ENCODE measurements at regions not wholly inside any gene's neighbourhood (a gene's known extent, or its start where the extent isn't known, plus 50 kb on each side); places are given as distances from the start of the nearest gene placed in this dataset.

DNA sequence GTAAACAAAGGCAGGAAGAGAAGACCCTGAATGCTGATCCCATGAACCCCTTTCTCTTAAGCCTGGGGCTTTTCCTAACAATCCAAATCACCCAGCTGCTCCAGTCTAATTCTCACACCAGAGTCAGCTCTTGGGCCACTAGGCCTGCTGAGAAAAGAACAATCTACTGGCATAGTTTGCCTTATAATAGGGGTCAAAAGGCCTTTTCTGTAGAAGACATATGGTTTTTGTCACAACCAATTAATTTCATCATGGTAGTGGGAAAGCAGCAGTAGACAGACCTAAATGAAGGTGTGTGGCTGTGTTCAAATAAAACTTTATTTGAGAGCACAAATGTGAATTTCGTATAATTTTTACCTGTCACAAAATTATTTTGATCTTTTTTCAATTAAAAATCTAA lies 994.7 kb upstream of the EPHA7 start:
- Mint-ChIP-seq H3K9me3 (peaks cover 6 to 7% of the 10 kb centered on the region in 2 donors), H3K4me3 (no peak overlapping the region), H3K27me3 (no peaks in the 10 kb centered on the region), H3K4me1 (no peaks in the 10 kb centered on the region), H3K27ac (no peak overlapping the region)
- DNase-seq (no peak), ATAC-seq (no peak)

GRCh38 chr6:94401311-94401710 lies 982.0 kb upstream of the EPHA7 start:
- no peak for DNase-seq
- no peak overlapping the region for H3K27ac Mint-ChIP-seq
- H3K4me1 Mint-ChIP-seq = no peaks in the 10 kb centered on the region
- ATAC-seq = no peak
- no peak overlapping the region for H3K4me3 Mint-ChIP-seq
- peaks cover 0 to 5% of the 10 kb centered on the region in 2 donors for H3K9me3 Mint-ChIP-seq
- no peaks in the 10 kb centered on the region for H3K27me3 Mint-ChIP-seq

DNA sequence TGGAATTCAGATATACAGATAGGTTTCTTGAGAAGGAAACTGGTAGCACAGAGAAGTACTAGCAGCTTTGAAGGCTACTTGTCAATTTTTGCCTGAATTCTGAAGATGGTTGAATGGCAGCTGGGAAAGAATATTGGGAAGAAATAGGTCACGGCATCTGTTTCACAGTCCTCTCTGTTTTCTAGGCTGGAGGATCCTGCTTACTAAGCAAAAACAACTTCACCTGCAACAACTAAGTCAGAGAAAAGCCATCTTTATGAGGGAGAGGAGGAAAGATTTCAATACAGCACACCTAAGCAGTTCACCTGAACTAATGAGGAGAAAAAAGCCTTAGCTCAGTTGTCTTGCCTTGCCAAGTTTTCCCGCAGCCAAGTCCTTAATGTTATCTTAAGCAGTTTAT lies 975.5 kb upstream of the EPHA7 start:
- no peaks in the 10 kb centered on the region for H3K9me3 Mint-ChIP-seq
- DNase-seq = no peak
- H3K27me3 Mint-ChIP-seq = no peaks in the 10 kb centered on the region
- no peak overlapping the region for H3K4me3 Mint-ChIP-seq
- no peak for ATAC-seq
- H3K27ac Mint-ChIP-seq = no peak overlapping the region
- no peaks in the 10 kb centered on the region for H3K4me1 Mint-ChIP-seq

DNA sequence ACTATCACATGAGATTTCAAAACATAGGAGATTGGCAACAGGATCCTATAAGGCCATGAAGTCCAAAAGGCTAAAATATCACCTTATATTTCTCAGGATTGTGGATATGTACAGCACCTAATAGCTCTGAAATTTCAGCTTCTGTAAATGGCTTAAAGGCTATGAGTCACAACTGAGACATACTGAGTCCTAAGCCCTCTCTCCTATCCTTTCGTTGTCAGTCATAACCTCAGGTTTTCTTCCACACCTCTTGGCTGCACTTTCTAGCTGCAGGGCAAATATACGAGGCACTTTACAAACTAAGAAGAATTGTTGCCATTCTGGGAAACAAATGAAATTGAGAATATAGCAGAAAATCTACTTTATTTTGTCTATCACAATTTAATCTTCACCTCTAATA lies 969.9 kb upstream of the EPHA7 start:
- Mint-ChIP-seq H3K4me1 (no peaks in the 10 kb centered on the region), H3K9me3 (no peaks in the 10 kb centered on the region), H3K4me3 (no peak overlapping the region), H3K27ac (no peak overlapping the region), H3K27me3 (no peaks in the 10 kb centered on the region)
- DNase-seq = no peak
- ATAC-seq = no peak

- Mint-ChIP-seq H3K9me3 (no peaks in the 10 kb centered on the region), H3K27me3 (no peaks in the 10 kb centered on the region), H3K4me3 (no peak overlapping the region), H3K4me1 (no peaks in the 10 kb centered on the region), H3K27ac (no peak overlapping the region)
- ATAC-seq = no peak
- DNase-seq = no peak
Observed at GRCh38 chr6:94377835-94378234, 958.5 kb upstream of the EPHA7 start.

DNA sequence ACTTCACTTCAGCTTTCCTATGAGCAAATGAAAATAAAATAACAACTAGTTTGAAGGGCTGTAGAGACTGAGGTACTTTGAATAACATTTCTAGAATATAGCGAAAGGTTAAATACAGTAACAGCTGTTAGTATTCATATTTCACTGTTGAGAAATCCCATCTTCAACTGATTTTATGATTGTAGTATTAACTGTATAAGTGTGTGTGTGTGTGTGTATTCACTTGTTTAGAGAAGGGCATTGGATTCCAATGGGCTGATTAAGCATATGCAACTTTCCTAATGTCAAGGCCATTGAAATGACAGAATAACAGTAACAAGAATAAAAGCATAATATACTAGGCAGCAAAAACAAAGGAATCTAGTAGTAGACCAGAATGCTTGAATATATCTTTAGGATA lies 957.5 kb upstream of the EPHA7 start:
- no peaks in the 10 kb centered on the region for H3K9me3 Mint-ChIP-seq
- no peak for DNase-seq
- no peak overlapping the region for H3K27ac Mint-ChIP-seq
- H3K4me3 Mint-ChIP-seq = no peak overlapping the region
- no peaks in the 10 kb centered on the region for H3K27me3 Mint-ChIP-seq
- ATAC-seq = no peak
- no peaks in the 10 kb centered on the region for H3K4me1 Mint-ChIP-seq

DNA sequence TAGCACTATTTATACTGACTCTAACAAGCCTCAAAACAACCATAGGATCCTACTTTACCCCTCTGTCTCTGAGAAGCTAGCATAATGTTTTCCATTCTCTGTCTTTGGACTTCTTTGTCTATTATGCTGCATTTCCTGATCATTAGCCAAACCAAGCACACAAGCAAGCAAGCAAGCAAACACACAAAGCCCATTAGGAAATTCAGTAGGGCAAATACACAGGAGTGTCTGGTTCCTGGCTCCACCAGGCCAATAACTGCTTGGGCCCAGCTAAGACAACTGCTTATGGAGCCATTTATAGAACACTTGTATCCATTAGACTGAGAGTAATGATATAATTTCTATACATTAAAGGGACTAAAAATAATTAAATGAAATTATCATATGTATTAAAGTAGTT lies 952.9 kb upstream of the EPHA7 start:
- H3K27me3 Mint-ChIP-seq = no peaks in the 10 kb centered on the region
- no peak overlapping the region for H3K4me3 Mint-ChIP-seq
- no peaks in the 10 kb centered on the region for H3K4me1 Mint-ChIP-seq
- no peak overlapping the region for H3K27ac Mint-ChIP-seq
- DNase-seq (no peak), ATAC-seq (no peak)
- H3K9me3 Mint-ChIP-seq = peaks cover 0 to 9% of the 10 kb centered on the region in 2 donors

- Mint-ChIP-seq H3K9me3 (peaks cover 0 to 17% of the 10 kb centered on the region in 2 donors), H3K27me3 (no peaks in the 10 kb centered on the region), H3K4me1 (no peaks in the 10 kb centered on the region), H3K27ac (no peak overlapping the region), H3K4me3 (no peak overlapping the region)
- ATAC-seq (no peak), DNase-seq (no peak)
Observed at GRCh38 chr6:94367316-94367715, 948.0 kb upstream of the EPHA7 start.

DNA sequence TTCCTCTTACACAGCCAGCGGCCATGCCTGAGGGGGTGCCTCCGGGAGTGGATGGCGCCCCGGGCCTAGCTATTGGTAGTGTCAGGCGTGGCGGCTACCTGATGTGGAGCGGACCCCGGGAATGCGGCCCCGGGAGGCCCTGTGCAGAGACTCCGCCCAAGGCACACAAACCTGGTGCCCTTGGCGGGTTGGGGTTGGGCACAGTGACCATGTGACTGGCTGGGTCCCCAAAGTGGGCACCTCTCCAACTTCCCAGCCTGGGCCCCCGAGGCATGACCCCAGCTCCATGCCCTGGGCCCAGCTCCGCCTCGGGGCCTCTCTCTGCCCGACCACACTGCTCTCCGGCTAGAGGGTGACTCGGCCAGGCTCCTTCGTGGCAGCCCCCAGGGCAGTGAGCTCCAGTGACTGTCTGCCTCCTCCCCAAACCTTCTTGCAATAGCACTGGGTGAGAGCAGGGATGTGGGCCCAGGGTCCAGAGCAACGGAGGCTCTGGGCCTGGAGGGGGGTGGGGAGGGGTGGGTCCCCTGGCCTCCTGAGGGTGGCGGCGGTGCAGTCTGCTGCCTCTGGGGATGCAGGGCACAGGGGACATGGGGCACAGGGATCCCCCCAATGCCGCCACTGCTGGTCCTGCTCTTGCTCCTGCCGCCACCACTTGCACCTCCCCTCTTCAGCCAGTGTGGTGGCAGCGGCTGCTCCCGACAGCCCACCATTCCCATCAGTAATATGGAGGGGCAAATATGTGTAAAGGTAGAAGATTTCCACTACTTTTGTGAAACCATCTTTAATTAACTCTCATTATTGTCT lies 942.9 kb upstream of the EPHA7 start:
- DNase-seq = no peak
- Mint-ChIP-seq H3K9me3 (peaks cover 0 to 8% of the 10 kb centered on the region in 2 donors), H3K27ac (no peak overlapping the region), H3K4me1 (no peaks in the 10 kb centered on the region), H3K27me3 (no peaks in the 10 kb centered on the region), H3K4me3 (no peak overlapping the region)
- ATAC-seq = no peak

GRCh38 chr6:94361304-94362060 lies 942.1 kb upstream of the EPHA7 start:
- DNase-seq (no peak), ATAC-seq (no peak)
- no peaks in the 10 kb centered on the region for H3K4me1 Mint-ChIP-seq
- no peaks in the 10 kb centered on the region for H3K27me3 Mint-ChIP-seq
- H3K9me3 Mint-ChIP-seq = peaks cover 0 to 8% of the 10 kb centered on the region in 2 donors
- no peak overlapping the region for H3K4me3 Mint-ChIP-seq
- H3K27ac Mint-ChIP-seq = no peak overlapping the region

DNA sequence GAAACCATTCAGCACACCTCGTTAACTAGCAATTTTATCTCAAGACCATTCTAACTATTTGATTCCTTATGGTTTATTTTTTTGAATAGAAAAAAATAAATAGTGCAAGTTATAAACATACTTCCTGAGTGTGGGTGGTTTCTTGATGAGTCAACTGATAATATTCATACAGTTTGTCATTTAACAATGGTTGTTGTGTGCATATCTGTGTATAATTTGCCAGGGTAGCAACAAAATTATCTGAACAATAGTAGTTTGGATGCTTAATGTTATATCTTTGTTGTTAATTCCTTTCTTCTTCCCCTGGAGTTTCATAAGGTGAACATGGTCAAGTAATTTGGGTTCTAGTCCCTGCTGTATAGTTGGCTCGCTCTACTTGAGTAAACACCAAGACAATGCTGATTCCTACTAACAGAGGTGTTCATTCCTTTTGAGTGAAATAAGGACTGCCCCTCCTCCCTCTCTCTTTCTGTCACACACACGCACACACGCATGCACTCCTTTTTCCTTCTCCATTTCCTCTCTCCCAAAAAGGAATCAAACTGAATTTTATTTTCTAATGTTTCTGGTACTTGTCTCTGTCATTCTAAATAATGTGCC lies 938.1 kb upstream of the EPHA7 start:
- Mint-ChIP-seq H3K4me3 (no peak overlapping the region), H3K27me3 (no peaks in the 10 kb centered on the region), H3K4me1 (no peaks in the 10 kb centered on the region), H3K27ac (no peak overlapping the region), H3K9me3 (no peaks in the 10 kb centered on the region)
- no peak for DNase-seq
- ATAC-seq = no peak

- DNase-seq (no peak), ATAC-seq (no peak)
- Mint-ChIP-seq H3K27ac (no peak overlapping the region), H3K4me3 (no peak overlapping the region), H3K27me3 (no peaks in the 10 kb centered on the region), H3K9me3 (peaks cover 0 to 4% of the 10 kb centered on the region in 2 donors), H3K4me1 (no peaks in the 10 kb centered on the region)
Observed at GRCh38 chr6:94350833-94351232, 931.5 kb upstream of the EPHA7 start.

GRCh38 chr6:94349227-94349626 lies 929.9 kb upstream of the EPHA7 start:
- ATAC-seq (no peak), DNase-seq (no peak)
- H3K4me1 Mint-ChIP-seq = no peaks in the 10 kb centered on the region
- no peak overlapping the region for H3K27ac Mint-ChIP-seq
- no peak overlapping the region for H3K4me3 Mint-ChIP-seq
- H3K27me3 Mint-ChIP-seq = no peaks in the 10 kb centered on the region
- H3K9me3 Mint-ChIP-seq = peaks cover 0 to 4% of the 10 kb centered on the region in 2 donors

DNA sequence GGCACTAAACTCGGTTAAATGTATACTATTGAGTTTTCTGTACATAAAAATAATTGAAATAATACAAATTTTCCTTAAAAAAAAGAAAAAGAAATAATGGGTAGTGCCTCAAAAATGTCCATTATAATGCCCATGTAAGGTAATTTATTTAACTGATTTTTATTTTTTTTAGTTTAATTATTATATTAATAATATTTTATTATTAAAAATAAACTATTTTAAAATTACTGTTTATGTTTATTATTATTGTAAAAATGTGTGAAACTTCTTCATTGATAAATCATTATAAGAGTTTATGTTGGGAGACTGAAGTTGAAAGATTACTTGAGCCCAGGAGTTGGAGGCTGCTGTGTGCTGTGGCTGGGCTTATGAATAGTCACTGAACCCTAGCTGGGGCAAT lies 925.5 kb upstream of the EPHA7 start:
- Mint-ChIP-seq H3K4me1 (no peaks in the 10 kb centered on the region), H3K9me3 (peaks cover 3 to 11% of the 10 kb centered on the region in 2 donors), H3K27ac (no peak overlapping the region), H3K4me3 (no peak overlapping the region), H3K27me3 (no peaks in the 10 kb centered on the region)
- no peak for ATAC-seq
- DNase-seq = no peak

- DNase-seq (no peak), ATAC-seq (no peak)
- no peak overlapping the region for H3K4me3 Mint-ChIP-seq
- no peaks in the 10 kb centered on the region for H3K27me3 Mint-ChIP-seq
- no peaks in the 10 kb centered on the region for H3K4me1 Mint-ChIP-seq
- H3K9me3 Mint-ChIP-seq = peaks cover 5 to 7% of the 10 kb centered on the region in 2 donors
- H3K27ac Mint-ChIP-seq = no peak overlapping the region
Observed at GRCh38 chr6:94341173-94341572, 921.8 kb upstream of the EPHA7 start.

GRCh38 chr6:94323853-94324252 lies 904.5 kb upstream of the EPHA7 start:
- Mint-ChIP-seq H3K27ac (no peak overlapping the region), H3K9me3 (peaks cover 3 to 5% of the 10 kb centered on the region in 2 donors), H3K4me3 (no peak overlapping the region), H3K27me3 (no peaks in the 10 kb centered on the region), H3K4me1 (no peaks in the 10 kb centered on the region)
- DNase-seq (no peak), ATAC-seq (no peak)
